Progenitor cell of endocrine pancreas (in vitro differentiated cells): ENCODE measurements at regions not wholly inside any gene's neighbourhood (a gene's known extent, or its start where the extent isn't known, plus 50 kb on each side); places are given as distances from the start of the nearest gene placed in this dataset.

Source experiments
- DNase-seq: peaks from one replicate; pipeline ENCODE4 v3.0.0; 2021; ENCODE audit warnings: low spot score; ENCODE audit not compliant: unreplicated experiment
- H3K27ac Mint-ChIP-seq: 2 replicates; pipeline ENCODE4 v1.8.0; 2021; ENCODE audit warnings: mild to moderate bottlenecking, moderate library complexity, mixed read lengths
- H3K27me3 Mint-ChIP-seq: 2 replicates; pipeline ENCODE4 v1.8.0; 2021; ENCODE audit warnings: mixed read lengths
- H3K36me3 Mint-ChIP-seq: 2 replicates; pipeline ENCODE4 v1.8.0; 2022; ENCODE audit warnings: mixed read lengths; ENCODE audit not compliant: insufficient read depth
- H3K4me1 Mint-ChIP-seq: 2 replicates; pipeline ENCODE4 v1.8.0; 2021; ENCODE audit warnings: low read depth, mixed read lengths
- H3K4me3 Mint-ChIP-seq: 2 replicates; pipeline ENCODE4 v1.8.0; 2021; ENCODE audit warnings: low read depth, mild to moderate bottlenecking, moderate library complexity, mixed read lengths
- H3K9me3 Mint-ChIP-seq: 2 replicates; pipeline ENCODE4 v1.8.0; 2021; ENCODE audit warnings: low read depth, mixed read lengths
- CTCF ChIP-seq: fragments of 200-600 bp; sonication (generic); IDR thresholded peaks from one replicate; pipeline ENCODE4 v1.5.0; 2021; ENCODE audit warnings: antibody characterized with exemption, mild to moderate bottlenecking; ENCODE audit not compliant: unreplicated experiment

GRCh38 chr9:78811622-78812276, 514.8 kb downstream of the PSAT1 start:
- Mint-ChIP-seq H3K4me1 (peaks cover 6% of the 10 kb centered on the region), H3K9me3 (peaks cover 3% of the 10 kb centered on the region), H3K27me3 (peaks cover 7% of the 10 kb centered on the region), H3K36me3 (no peaks in the 10 kb centered on the region), H3K4me3 (no peak overlapping the region), H3K27ac (no peak overlapping the region)
- no peak for DNase-seq
- TF ChIP-seq CTCF: no peak

- no peak for TF ChIP-seq CTCF
Observed at GRCh38 chr9:78812665-78813064, 515.7 kb downstream of the PSAT1 start.

GRCh38 chr9:78813602-78814180, 516.8 kb downstream of the PSAT1 start:
- no peak overlapping the region for H3K4me3 Mint-ChIP-seq
- no peak overlapping the region for H3K27ac Mint-ChIP-seq
- H3K36me3 Mint-ChIP-seq: no peaks in the 10 kb centered on the region
- no peak for TF ChIP-seq CTCF
- peaks cover 6% of the 10 kb centered on the region for H3K4me1 Mint-ChIP-seq
- H3K9me3 Mint-ChIP-seq: peaks cover 3% of the 10 kb centered on the region
- peaks cover 7% of the 10 kb centered on the region for H3K27me3 Mint-ChIP-seq
- no peak for DNase-seq

More at GRCh38 chr9:78812665-78813064, 515.7 kb downstream of the PSAT1 start:
- H3K4me3 Mint-ChIP-seq: no peak overlapping the region
- DNase-seq: no peak
- H3K27me3 Mint-ChIP-seq: peaks cover 7% of the 10 kb centered on the region
- H3K27ac Mint-ChIP-seq: no peak overlapping the region
- no peaks in the 10 kb centered on the region for H3K36me3 Mint-ChIP-seq
- peaks cover 3% of the 10 kb centered on the region for H3K9me3 Mint-ChIP-seq
- H3K4me1 Mint-ChIP-seq: peaks cover 6% of the 10 kb centered on the region

GRCh38 chr9:78821126-78821822, 524.3 kb downstream of the PSAT1 start:
- TF ChIP-seq CTCF: peak; percentile 67
- H3K4me3 Mint-ChIP-seq: no peak overlapping the region
- no peaks in the 10 kb centered on the region for H3K4me1 Mint-ChIP-seq
- H3K27me3 Mint-ChIP-seq: no peaks in the 10 kb centered on the region
- no peak for DNase-seq
- no peak overlapping the region for H3K27ac Mint-ChIP-seq
- H3K36me3 Mint-ChIP-seq: no peaks in the 10 kb centered on the region
- peaks cover 3% of the 10 kb centered on the region for H3K9me3 Mint-ChIP-seq

GRCh38 chr9:78826527-78826926, 529.6 kb downstream of the PSAT1 start:
- no peak for TF ChIP-seq CTCF
- H3K4me3 Mint-ChIP-seq: no peak overlapping the region
- H3K27me3 Mint-ChIP-seq: peaks cover 2% of the 10 kb centered on the region
- H3K9me3 Mint-ChIP-seq: no peaks in the 10 kb centered on the region
- H3K36me3 Mint-ChIP-seq: no peaks in the 10 kb centered on the region
- DNase-seq: no peak
- H3K4me1 Mint-ChIP-seq: no peaks in the 10 kb centered on the region
- H3K27ac Mint-ChIP-seq: no peak overlapping the region
